Left renal cortex interstitium (tissue), 4 donors: ENCODE measurements at regions not wholly inside any gene's neighbourhood (a gene's known extent, or its start where the extent isn't known, plus 50 kb on each side); places are given as distances from the start of the nearest gene placed in this dataset.

Experiments used
- DNase-seq, 4 donors: peaks; one replicate each; pipeline ENCODE4 v3.0.0-alpha.2; 2013; ENCODE audit warnings: low read depth in 4 of 4, low spot score in 2 of 4, missing footprints in 1 of 4

DNA sequence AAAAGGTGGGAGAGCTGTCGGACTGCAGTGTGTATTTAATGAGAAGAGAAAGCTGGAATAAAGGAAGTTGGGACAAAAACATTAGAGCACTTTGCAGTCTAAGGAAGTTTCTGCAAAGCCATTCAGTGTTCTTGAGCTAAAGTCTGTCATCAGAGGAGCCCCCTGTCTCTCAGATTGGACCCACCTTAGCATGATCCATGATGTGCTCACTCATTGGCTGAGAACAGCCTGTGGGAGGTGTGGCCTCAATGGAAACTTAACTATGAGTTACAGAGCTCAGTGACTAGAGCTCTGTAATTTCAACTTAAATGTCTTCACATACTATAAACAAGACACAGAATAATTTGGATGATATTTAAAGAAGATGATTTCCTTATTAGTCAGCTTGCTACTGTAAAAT is 437.0 kb downstream of the BTBD3 start:
- DNase-seq = no peak

DNA sequence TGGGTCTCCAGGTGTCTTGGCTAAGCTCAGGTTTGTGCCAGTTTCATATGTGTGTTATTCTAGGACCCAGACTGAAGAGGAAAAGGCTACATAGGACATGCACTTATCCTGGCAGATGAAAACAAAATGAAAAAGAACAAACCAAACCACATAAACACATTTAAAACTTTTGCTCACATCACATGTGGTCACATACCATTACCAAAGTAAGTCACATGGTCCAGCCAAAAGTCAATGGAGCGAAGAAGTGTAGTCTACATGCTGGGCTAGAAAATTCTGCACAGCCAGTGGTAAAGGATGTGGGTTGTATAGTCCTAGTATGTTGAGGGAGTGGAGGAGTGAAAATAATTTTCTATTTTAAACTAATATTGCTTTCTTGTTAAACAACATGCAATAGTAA is 437.5 kb downstream of the BTBD3 start:
- no peak for DNase-seq

DNA sequence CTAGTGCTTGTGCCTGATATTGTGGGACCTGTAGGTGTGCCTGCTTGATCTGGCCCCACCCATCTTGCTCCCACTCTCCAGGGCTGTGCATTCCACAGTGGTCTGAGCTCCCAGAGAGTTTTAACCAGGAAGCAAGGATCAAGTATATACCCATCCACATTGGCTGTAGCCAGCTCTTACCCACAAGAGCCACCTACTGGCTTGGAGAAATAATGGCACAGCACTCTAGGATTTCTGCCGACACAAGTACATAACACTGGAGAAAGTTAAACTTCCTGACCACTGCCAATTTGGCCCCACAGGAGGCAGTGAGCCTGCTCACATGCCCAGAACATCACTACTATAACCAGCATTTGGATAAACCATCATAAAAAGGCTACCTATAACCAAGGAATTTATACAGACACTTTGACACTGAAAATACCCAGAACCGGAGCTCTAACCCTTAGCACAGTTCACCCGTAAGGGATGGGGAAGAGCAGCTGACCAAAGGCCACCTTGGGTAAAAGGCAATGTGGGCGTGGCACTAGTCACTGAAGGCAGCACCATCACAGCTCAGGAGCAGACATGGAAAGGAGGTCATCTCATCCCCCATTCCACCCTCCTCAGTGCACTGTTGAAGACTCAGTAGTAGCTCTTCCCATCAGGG is 440.4 kb downstream of the BTBD3 start:
- DNase-seq = no peak

DNA sequence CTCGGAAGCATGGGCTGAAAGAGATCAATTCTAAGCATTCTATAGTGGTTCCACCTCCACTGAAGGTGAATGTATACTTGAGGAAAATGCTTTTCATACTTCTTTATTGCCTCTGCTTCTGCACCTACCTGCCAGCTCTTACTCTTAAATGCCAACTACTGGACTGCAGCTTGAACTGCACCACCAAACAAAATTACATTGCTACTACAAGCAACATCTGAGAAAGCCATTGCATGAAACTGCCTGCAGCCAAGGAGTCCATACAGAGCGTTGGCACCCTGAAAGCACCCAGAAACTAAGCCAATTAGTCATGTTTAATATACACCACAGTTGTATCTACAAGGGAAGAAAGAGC is 440.9 kb downstream of the BTBD3 start:
- DNase-seq = no peak

DNA sequence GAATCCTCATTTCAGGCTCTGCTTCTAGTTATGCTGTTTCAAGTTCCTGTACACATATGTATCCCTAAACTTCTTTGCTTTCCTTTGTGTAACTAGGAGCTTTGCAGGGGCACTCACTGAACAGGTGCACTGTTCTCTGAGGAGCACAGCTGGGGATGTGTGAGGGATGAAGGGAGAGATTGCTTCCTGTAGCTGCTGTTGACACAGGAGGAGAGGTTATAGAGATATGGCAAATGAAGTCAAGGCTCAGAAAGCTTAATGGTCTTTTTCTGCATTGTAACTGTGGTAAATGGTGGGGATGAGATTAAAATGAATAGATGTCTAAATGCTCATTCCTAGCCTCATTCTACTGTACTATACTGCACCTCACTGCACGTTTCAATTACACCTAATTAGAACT is 454.3 kb downstream of the BTBD3 start:
- no peak for DNase-seq

DNA sequence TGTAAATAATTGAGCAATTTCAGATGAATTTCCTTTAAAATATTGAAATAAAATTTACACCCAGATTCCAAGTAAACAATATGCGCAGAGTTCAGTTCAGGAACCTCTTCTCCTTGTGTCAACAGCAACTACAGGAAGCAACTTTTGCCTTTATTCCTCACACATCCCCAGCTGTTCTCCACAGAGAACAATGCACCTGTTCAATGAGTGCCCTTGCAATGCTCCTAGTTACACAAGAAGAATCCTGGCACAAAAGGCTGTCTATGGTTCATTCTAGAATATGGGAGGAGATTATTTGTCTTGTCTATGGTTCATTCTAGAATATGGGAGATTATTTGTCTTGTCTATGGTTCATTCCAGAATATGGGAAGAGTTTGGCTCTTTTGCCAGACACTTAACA is 454.9 kb downstream of the BTBD3 start:
- DNase-seq = no peak

DNA sequence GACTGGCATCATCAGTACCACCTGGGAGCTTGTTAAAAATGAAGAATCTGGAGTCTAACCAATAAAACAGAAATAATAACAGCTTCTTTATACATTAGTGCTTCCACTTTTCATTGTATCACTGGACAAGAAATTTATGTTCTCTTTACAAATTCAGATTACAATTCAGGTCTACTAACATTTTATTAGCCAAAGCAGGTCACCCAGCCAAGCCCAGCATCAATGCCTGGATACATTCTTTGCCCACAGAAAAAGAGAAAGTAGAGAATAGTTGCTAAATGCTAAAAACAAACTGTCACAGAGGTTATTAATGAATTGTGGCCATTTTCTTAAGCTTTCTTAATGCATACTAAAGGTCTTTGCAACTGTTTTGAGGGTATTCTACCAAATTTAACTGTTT is 458.3 kb downstream of the BTBD3 start:
- no peak for DNase-seq

- no peak for DNase-seq
These were observed 466.1 kb downstream of the BTBD3 start for GRCh38 chr20:12383821-12384220.

- DNase-seq = no peak
These were observed 469.1 kb downstream of the BTBD3 start for GRCh38 chr20:12386821-12387220.

GRCh38 chr20:12391099-12391498 is 473.4 kb downstream of the BTBD3 start:
- no peak for DNase-seq

- DNase-seq = no peak
These were observed 477.1 kb downstream of the BTBD3 start for GRCh38 chr20:12394786-12395185.

- no peak for DNase-seq
These were observed 477.7 kb downstream of the BTBD3 start for GRCh38 chr20:12395353-12395752.

DNA sequence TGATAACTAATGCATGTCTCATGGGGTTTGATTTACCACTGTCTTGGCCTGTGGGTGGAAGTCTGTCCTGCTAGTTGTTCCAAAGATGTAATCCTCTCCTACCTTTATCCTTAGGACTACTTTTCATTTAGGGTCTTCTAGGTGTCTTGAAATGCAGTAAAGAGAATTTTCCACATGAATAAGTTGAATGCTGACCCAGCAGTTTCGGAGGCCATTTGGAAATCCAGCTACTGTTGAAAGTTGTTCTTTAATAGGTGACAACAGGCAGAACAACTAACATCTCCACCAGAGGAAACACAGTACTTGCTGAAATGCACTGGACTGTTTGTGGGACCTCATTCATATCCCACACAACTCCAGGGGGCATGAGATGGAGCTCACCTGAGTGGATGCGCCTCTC is 478.1 kb downstream of the BTBD3 start:
- no peak for DNase-seq

DNA sequence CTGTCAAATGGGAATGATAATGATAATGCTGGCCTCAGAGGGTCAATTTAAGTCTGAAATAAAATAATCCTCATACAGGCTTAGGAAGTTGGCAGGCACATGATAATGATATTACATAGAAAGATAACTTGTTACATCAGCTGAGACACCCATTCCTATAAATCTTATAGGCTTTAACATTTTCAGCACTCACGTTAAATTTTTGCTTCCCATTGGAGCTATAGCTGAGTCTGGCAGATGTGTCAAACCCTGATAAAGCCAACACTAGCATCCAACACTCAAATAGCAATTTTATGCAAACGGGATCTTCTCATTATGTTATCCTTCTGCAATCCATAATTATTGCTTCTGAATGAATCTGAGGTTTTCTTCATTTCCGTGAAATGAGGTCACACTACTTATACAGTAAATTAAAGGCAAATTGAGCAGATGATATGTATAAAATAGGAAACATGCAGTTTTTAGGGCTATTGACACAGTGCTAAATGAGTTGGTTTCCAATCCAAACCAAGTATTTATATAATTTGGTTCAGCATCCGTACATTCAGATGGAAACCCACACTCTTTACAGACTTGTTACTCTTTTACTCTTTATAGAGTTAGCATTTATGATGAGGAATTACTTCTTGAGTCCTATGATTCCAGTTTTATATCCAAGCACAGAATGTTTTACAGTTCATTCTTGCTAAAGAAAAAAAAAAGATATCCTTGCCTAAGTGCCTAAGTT is 481.6 kb downstream of the BTBD3 start:
- no peak for DNase-seq

GRCh38 chr20:12404941-12405340 is 487.2 kb downstream of the BTBD3 start:
- DNase-seq = no peak

- no peak for DNase-seq
These were observed 489.3 kb downstream of the BTBD3 start for GRCh38 chr20:12406978-12407377.

DNA sequence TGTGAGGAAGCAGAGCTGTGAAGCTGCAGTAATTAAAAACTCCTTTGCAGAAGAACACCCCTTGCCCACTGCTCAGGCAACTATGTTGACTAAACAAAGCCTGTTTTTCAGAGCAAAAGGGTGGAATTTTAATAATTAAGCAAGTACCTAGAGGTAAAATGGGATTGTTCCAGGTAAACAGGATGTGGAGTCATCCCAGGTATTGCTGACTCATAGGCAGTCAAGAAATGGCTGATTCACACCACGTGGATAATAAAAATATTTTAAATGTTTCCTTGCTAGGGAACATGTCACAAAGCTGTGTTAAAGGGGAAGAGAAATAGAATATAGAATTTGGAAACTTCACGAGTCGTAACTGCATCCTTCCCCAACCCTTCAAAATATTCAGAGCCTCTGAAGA is 491.8 kb downstream of the BTBD3 start:
- no peak for DNase-seq

- no peak for DNase-seq
These were observed 493.1 kb downstream of the BTBD3 start for GRCh38 chr20:12410783-12411182.

GRCh38 chr20:12411246-12411940 is 493.7 kb downstream of the BTBD3 start:
- no peak for DNase-seq

GRCh38 chr20:12413116-12413515 is 495.4 kb downstream of the BTBD3 start:
- DNase-seq = no peak

- DNase-seq = no peak
These were observed 497.0 kb downstream of the BTBD3 start for GRCh38 chr20:12414446-12415274.
